H1 (cell line): ENCODE measurements at regions not wholly inside any gene's neighbourhood (a gene's known extent, or its start where the extent isn't known, plus 50 kb on each side); places are given as distances from the start of the nearest gene placed in this dataset.

Experiments
- CHD2 ChIP-seq: IDR thresholded peaks from 2 replicates; pipeline ENCODE4 v1.6.1; 2012; ENCODE audit warnings: low read length, improper control_type of control experiment
- EP300 ChIP-seq, 2 experiments: IDR thresholded peaks; 1 replicate in 1 of 2; 2 replicates in 1 of 2; pipeline ENCODE4 v1.6.1; 2011 to 2012; ENCODE audit warnings: low read depth in 2 of 2, low read length in 2 of 2, mild to moderate bottlenecking in 2 of 2, borderline replicate concordance in 1 of 2, inconsistent platforms in 1 of 2, moderate library complexity in 1 of 2
- FOSL1 ChIP-seq: IDR thresholded peaks from 2 replicates; pipeline ENCODE4 v1.6.1; 2011; ENCODE audit warnings: mild to moderate bottlenecking, low read depth, low read length, moderate library complexity; ENCODE audit not compliant: insufficient read depth
- GTF2F1 ChIP-seq: IDR thresholded peaks from 2 replicates; pipeline ENCODE4 v1.6.1; 2012; ENCODE audit warnings: low read depth, low read length, improper control_type of control experiment, borderline replicate concordance
- JUN ChIP-seq: IDR thresholded peaks from 2 replicates; pipeline ENCODE4 v1.6.1; 2011; ENCODE audit warnings: low read depth, mild to moderate bottlenecking, improper control_type of control experiment, low read length
- POLR2A ChIP-seq, 2 experiments: IDR thresholded peaks; 1 replicate in 1 of 2; 2 replicates in 1 of 2; pipeline ENCODE4 v1.6.1; 2011; ENCODE audit warnings: low read depth in 2 of 2, low read length in 2 of 2, mild to moderate bottlenecking in 2 of 2; ENCODE audit errors: control extremely low read depth in 1 of 2
- RAD21 ChIP-seq, 2 experiments: IDR thresholded peaks in 1 of 2; conservative IDR thresholded peaks in 1 of 2; 2 replicates each; pipeline ENCODE4 v1.6.1; 2011; ENCODE audit warnings: low read depth in 2 of 2, low read length in 2 of 2, improper control_type of control experiment in 1 of 2, inconsistent platforms in 1 of 2, mild to moderate bottlenecking in 1 of 2, moderate library complexity in 1 of 2
- RNF2 ChIP-seq: fragments of 200-900, 300-1000 bp; sonication (generic); IDR thresholded peaks from 2 replicates; pipeline ENCODE4 v1.7.1; 2016; ENCODE audit warnings: borderline replicate concordance, low read depth, mild to moderate bottlenecking, antibody characterized with exemption, low read length; ENCODE audit not compliant: poor library complexity, severe bottlenecking; ENCODE audit errors: missing control alignments
- YY1 ChIP-seq: IDR thresholded peaks from 2 replicates; pipeline ENCODE4 v1.6.1; 2011; ENCODE audit warnings: low read depth, mild to moderate bottlenecking, low read length
- ZNF274 ChIP-seq: IDR thresholded peaks from 2 replicates; pipeline ENCODE4 v1.7.0; 2012; ENCODE audit warnings: low read length, borderline replicate concordance; ENCODE audit errors: extremely low read depth
- TF ChIP-seq, protein P1 (sequence below), 3 experiments: IDR thresholded peaks; 1 replicate in 2 of 3; 2 replicates in 1 of 3; pipeline versions ENCODE4 v1.5.1 to v1.6.1; 2011; ENCODE audit warnings: low read length in 3 of 3, mild to moderate bottlenecking in 3 of 3, inconsistent platforms in 2 of 3, low read depth in 1 of 3, moderate library complexity in 1 of 3; ENCODE audit not compliant: insufficient read depth in 1 of 3; ENCODE audit errors: control extremely low read depth in 1 of 3

DNA sequence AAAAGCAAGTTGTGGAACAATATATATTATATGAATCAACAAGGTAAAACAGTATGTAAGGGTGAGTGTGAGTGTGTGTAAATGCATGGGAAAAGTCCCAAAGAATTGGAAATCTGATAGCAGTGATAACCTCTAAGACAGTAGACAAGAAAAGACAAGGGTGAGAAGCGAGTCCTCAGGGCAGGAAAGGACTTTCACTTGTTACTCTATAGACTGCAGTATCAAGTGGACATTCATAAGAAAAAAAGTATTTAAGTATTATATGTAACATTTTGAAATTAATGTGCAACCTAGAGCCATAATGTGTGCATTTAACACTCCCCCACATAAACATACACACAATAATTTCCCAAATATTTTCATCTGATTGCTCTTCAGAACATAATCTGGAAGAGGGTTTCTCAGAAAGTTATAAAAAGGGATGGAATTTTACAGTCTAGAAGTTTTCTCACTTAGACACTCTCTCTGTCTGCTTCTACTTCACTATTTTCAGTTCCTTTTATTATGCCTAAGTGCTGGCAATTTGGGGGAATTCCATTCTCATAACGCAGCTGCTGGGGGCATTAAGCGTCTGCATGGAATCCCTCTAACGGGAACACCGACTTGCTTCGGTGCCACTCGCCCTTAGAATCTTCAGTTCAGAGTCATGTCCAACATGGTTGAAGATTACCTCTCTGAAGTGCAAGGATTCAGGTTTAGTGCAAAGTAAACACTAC lies 50.0 kb upstream of the CDIN1 start:
- TF ChIP-seq EP300 (IDR thresholded peaks at IDR 0.05; ENCODE audit: borderline replicate concordance in 1 of 2, low read depth in 2 of 2, low read length in 2 of 2) (no peak), CHD2 (no peak), FOSL1 (no peak), RAD21 (IDR thresholded peaks at IDR 0.05 in 1 of 2, conservative IDR thresholded peaks at IDR 0.05 in 1 of 2; ENCODE audit: low read depth in 2 of 2, low read length in 2 of 2) (no peak), POLR2A (IDR thresholded peaks at IDR 0.05; ENCODE audit: control extremely low read depth in 1 of 2, low read depth in 2 of 2, low read length in 2 of 2) (no peak), GTF2F1 (no peak), YY1 (no peak), RNF2 (no peak), ZNF274 (no peak), JUN (no peak)
- TF ChIP-seq, protein P1, sequence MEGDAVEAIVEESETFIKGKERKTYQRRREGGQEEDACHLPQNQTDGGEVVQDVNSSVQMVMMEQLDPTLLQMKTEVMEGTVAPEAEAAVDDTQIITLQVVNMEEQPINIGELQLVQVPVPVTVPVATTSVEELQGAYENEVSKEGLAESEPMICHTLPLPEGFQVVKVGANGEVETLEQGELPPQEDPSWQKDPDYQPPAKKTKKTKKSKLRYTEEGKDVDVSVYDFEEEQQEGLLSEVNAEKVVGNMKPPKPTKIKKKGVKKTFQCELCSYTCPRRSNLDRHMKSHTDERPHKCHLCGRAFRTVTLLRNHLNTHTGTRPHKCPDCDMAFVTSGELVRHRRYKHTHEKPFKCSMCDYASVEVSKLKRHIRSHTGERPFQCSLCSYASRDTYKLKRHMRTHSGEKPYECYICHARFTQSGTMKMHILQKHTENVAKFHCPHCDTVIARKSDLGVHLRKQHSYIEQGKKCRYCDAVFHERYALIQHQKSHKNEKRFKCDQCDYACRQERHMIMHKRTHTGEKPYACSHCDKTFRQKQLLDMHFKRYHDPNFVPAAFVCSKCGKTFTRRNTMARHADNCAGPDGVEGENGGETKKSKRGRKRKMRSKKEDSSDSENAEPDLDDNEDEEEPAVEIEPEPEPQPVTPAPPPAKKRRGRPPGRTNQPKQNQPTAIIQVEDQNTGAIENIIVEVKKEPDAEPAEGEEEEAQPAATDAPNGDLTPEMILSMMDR (IDR thresholded peaks at IDR 0.05; ENCODE audit: control extremely low read depth in 1 of 3, insufficient read depth in 1 of 3, low read depth in 1 of 3, low read length in 3 of 3), result no peak
